ENCODE measurements at regions not wholly inside any gene's neighbourhood (a gene's known extent, or its start where the extent isn't known, plus 50 kb on each side); places are given as distances from the start of the nearest gene placed in this dataset.

DNA sequence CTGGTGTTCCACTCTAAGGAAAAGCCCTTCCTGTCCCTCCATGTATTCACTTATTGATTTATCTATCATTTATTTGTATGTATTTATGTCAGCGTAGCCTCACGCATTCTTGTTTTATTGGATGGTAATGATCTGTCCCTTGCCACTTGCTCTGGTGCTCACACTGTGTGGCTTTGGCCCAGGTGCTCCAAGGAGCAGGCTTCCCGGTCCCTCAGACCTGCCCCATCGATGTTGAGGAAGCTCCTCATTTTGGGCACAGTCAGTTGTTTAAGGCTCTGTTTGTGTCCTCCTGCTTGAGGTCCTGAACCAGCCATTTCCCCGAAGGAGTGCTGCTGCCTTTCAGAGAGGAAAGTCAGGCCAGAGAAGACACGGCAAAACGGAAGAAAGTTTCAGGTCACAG lies 1485.4 kb downstream of the TBC1D22A start (continued):
- TF ChIP-seq CREB1 (CRISPR knock-in tag; IDR thresholded peaks at IDR 0.05; ENCODE audit: low read depth) (no peak), JUNB (IDR thresholded peaks at IDR 0.05; ENCODE audit: unreplicated experiment) (no peak), NANOG (IDR thresholded peaks at IDR 0.05; ENCODE audit: borderline replicate concordance) (no peak), CTCF (conservative IDR thresholded peaks at IDR 0.05; ENCODE audit: low read depth in 2 of 2) (no peak), EZH2phosphoT487 (IDR thresholded peaks at IDR 0.05; ENCODE audit: unreplicated experiment) (no peak), ZNF114 (CRISPR knock-in tag; IDR thresholded peaks at IDR 0.05) (no peak), ZNF331 (CRISPR knock-in tag; IDR thresholded peaks at IDR 0.05; ENCODE audit: low read depth) (no peak), POLR2AphosphoS5 (IDR thresholded peaks at IDR 0.05; ENCODE audit: low read depth) (no peak), STAT1 (IDR thresholded peaks at IDR 0.05; ENCODE audit: unreplicated experiment) (no peak)
- TF ChIP-seq, protein P1, sequence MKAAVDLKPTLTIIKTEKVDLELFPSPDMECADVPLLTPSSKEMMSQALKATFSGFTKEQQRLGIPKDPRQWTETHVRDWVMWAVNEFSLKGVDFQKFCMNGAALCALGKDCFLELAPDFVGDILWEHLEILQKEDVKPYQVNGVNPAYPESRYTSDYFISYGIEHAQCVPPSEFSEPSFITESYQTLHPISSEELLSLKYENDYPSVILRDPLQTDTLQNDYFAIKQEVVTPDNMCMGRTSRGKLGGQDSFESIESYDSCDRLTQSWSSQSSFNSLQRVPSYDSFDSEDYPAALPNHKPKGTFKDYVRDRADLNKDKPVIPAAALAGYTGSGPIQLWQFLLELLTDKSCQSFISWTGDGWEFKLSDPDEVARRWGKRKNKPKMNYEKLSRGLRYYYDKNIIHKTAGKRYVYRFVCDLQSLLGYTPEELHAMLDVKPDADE (IDR thresholded peaks at IDR 0.05), result no peak

GRCh38 chr22:48245196-48245485 lies 1482.7 kb downstream of the TBC1D22A start:
- Mint-ChIP-seq H3K4me3 (no peak overlapping the region), H3K9me3 (no peaks in the 10 kb centered on the region)

DNA sequence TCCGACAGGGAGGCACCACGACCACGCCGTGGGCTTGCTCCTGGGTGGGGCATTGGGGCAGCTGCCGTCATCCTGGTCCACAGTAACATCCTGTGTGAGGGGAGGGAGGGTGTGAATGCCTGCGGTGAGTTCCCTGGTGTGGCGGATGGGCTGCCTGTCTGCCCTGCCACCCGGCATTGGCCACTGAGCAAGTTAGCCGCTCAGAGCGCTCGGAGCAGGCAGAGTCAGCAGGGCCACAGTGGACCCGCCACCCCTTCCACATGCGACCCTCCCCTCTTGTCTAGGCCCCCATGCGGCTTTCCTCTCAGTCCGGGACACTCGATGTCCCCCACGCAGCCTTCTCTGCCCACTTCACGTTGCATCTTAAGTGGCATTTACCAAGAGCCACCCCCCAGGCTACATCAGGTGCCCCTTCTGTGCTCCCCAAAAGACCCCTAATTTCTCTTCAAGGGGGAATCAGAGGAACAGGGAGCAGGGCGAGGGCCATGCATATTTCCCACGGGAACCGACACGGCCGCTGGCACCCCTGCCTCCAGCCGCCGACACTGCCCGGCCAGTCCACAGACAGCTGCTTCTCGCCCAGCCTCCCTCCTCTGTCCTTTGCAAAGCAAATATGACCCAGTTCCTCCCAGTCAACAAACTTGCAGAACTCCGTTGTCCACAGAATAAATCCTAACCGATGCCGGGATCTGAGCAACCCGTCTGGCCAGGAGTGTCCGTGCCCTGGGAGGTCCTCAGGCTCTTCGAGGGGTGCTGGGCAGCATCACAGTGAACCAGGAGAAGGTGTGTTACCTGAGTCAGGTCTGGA lies 1482.1 kb downstream of the TBC1D22A start:
- Mint-ChIP-seq H3K36me3 (ENCODE audit: low read depth) (no peaks in the 10 kb centered on the region), H3K27ac (no peak overlapping the region), H3K4me3 (no peak overlapping the region), H3K4me1 (peaks cover 9% of the 10 kb centered on the region), H3K27me3 (ENCODE audit: insufficient read depth, low read depth, poor library complexity) (peaks cover 3% of the 10 kb centered on the region), H3K9me3 (no peaks in the 10 kb centered on the region)
- Histone ChIP-seq H2AFZ (no peak overlapping the region), H3K4me3 (no peak overlapping the region), H3K79me2 (replicated peaks; ENCODE audit: insufficient read depth) (no peaks in the 10 kb centered on the region), H3K9me2 (ENCODE audit: insufficient read depth) (no peaks in the 10 kb centered on the region), H3K4me1 (ENCODE audit: insufficient read depth) (peaks cover 3% of the 10 kb centered on the region; the same call in 1 of the 2 replicates), H3K27ac (ENCODE audit: low read depth) (no peak overlapping the region), H3F3A (replicated peaks; ENCODE audit: low read depth) (no peaks in the 10 kb centered on the region), H3K36me3 (ENCODE audit: insufficient read depth) (no peaks in the 10 kb centered on the region; the same call in 1 of the 2 replicates), H4K20me1 (replicated peaks; ENCODE audit: insufficient read depth) (no peaks in the 10 kb centered on the region), H3K4me2 (no peak overlapping the region), H3K27me3 (ENCODE audit: insufficient read depth) (no peaks in the 10 kb centered on the region)
- no peak for DNase-seq (ENCODE audit: low spot score)
- ATAC-seq, result no peak
- TF ChIP-seq CREB1 (CRISPR knock-in tag; IDR thresholded peaks at IDR 0.05; ENCODE audit: low read depth) (no peak), EZH2phosphoT487 (IDR thresholded peaks at IDR 0.05; ENCODE audit: unreplicated experiment) (no peak), NANOG (IDR thresholded peaks at IDR 0.05; ENCODE audit: borderline replicate concordance) (no peak), EZH2 (IDR thresholded peaks at IDR 0.05; ENCODE audit: low read depth, unreplicated experiment) (no peak)

More at GRCh38 chr22:48245196-48245485, 1482.7 kb downstream of the TBC1D22A start:
- ATAC-seq, result no peak
- no peak for TF ChIP-seq EZH2phosphoT487 (IDR thresholded peaks at IDR 0.05; ENCODE audit: unreplicated experiment)
- TF ChIP-seq POLR2AphosphoS5 (IDR thresholded peaks at IDR 0.05; ENCODE audit: low read depth), result no peak
- TF ChIP-seq JUNB (IDR thresholded peaks at IDR 0.05; ENCODE audit: unreplicated experiment), result no peak
- no peak for TF ChIP-seq CREB1 (CRISPR knock-in tag; IDR thresholded peaks at IDR 0.05; ENCODE audit: low read depth)
- no peak for TF ChIP-seq ZNF331 (CRISPR knock-in tag; IDR thresholded peaks at IDR 0.05; ENCODE audit: low read depth)
- Histone ChIP-seq H4K20me1 (replicated peaks; ENCODE audit: insufficient read depth) (no peaks in the 10 kb centered on the region), H3K4me1 (ENCODE audit: insufficient read depth) (no peaks in the 10 kb centered on the region), H3K4me3 (no peak overlapping the region), H3F3A (replicated peaks; ENCODE audit: low read depth) (no peaks in the 10 kb centered on the region), H3K27me3 (ENCODE audit: insufficient read depth) (no peaks in the 10 kb centered on the region), H3K4me2 (no peak overlapping the region), H3K36me3 (ENCODE audit: insufficient read depth) (no peaks in the 10 kb centered on the region; the same call in 1 of the 2 replicates), H3K9me2 (ENCODE audit: insufficient read depth) (no peaks in the 10 kb centered on the region), H2AFZ (no peak overlapping the region), H3K27ac (ENCODE audit: low read depth) (no peak overlapping the region), H3K79me2 (replicated peaks; ENCODE audit: insufficient read depth) (no peaks in the 10 kb centered on the region)
- H3K4me1 Mint-ChIP-seq, result peaks cover 3% of the 10 kb centered on the region
- DNase-seq (ENCODE audit: low spot score), result no peak
- H3K27me3 Mint-ChIP-seq (ENCODE audit: insufficient read depth, low read depth, poor library complexity), result peaks cover 3% of the 10 kb centered on the region
- H3K27ac Mint-ChIP-seq, result no peak overlapping the region
- H3K36me3 Mint-ChIP-seq (ENCODE audit: low read depth), result no peaks in the 10 kb centered on the region

Data from GM23338 (cell line).